Stimulated activated effector memory CD8-positive, alpha-beta T cell treated with anti-CD3 and anti-CD28 coated beads, Interleukin-12 subunit alpha, Interleukin-12 subunit beta, amount 100 ng/mL, for 72 hours (primary cell): ENCODE measurements at regions not wholly inside any gene's neighbourhood (a gene's known extent, or its start where the extent isn't known, plus 50 kb on each side); places are given as distances from the start of the nearest gene placed in this dataset.
"Not testable (repeated sequence)": the region's sequence is repeated elsewhere in the genome, so short reads cannot be mapped to it uniquely, and the experiment has no call there.

Experiments used
- ATAC-seq: fragments of 150-1000 bp; cut with Tn5 transposase; 2 replicates; pipeline ENCODE4 v1.10.0; 2021
- DNase-seq, 2 donors: peaks; one replicate each; pipeline ENCODE4 v3.0.0; 2021 to 2022; ENCODE audit warnings: low spot score in 2 of 2
- H3K27ac Mint-ChIP-seq: one replicate; pipeline ENCODE4 v1.8.0; 2022; ENCODE audit warnings: mild to moderate bottlenecking, mixed read lengths
- H3K36me3 Mint-ChIP-seq: one replicate; pipeline ENCODE4 v1.8.0; 2022; ENCODE audit warnings: mild to moderate bottlenecking, mixed read lengths
- H3K4me1 Mint-ChIP-seq: one replicate; pipeline ENCODE4 v1.8.0; 2022; ENCODE audit warnings: mixed read lengths
- H3K4me3 Mint-ChIP-seq: one replicate; pipeline ENCODE4 v1.8.0; 2022; ENCODE audit warnings: mild to moderate bottlenecking, mixed read lengths
- H3K9me3 Mint-ChIP-seq: one replicate; pipeline ENCODE4 v1.8.0; 2022; ENCODE audit warnings: mixed read lengths

DNA sequence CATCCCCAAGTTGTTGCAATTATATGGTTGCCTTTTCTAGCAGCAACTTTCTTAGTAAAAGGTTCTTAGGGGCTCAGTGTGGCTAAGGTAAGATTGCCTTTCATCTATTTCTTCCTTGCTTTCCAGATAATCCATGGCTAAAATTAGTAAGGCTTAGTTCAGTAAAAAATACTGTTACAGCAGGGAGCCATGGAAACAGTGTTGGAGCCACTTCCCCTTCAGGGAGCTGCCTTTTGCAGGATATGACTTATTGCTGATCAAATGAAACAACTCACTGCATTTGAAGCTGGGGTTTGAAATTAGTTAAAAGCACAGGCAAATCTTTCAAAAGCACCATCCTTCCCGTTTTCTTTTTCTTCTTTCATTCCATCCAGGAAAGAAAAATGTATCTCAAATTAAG lies 184.3 kb downstream of the C11orf87 start:
- Mint-ChIP-seq H3K36me3 (no peaks in the 10 kb centered on the region), H3K4me3 (no peak overlapping the region), H3K4me1 (no peaks in the 10 kb centered on the region), H3K27ac (no peak overlapping the region), H3K9me3 (peaks cover 2% of the 10 kb centered on the region)
- DNase-seq (no peak), ATAC-seq (no peak)

DNA sequence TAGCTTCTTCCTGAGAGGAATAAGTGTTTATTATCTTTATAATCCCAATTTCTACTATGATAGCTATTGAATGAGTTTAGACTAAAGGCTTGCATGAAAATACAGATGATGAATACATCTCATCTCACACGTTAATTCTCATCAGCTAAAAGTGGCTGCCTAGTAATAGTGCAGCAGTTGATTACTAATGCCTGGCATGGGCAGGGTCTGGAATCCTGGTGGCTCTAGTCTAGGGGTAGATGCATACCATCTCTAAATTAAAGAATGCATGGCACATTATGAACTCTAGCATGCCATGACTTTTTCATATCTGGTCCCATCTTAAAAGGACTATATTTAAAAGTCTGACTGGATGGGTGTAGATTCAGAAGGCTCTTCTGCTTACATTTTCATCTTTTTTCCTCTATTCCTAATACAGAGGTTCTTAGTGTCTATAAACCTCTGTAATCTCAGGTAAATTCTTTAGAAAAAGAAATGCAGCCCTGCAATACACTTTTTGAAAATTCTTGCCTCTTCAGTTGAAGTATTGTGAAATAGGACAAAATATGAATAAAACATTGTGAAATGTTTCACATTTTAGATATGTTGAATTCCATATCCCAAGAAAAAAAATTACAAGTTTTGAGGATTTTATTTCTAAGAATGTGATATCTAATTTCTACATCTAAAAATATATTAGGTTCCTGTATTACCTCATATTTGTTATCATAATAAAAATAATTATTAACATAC lies 187.6 kb downstream of the C11orf87 start:
- DNase-seq, result no peak
- peaks cover 2% of the 10 kb centered on the region for H3K9me3 Mint-ChIP-seq
- no peak for ATAC-seq
- no peak overlapping the region for H3K27ac Mint-ChIP-seq
- H3K4me3 Mint-ChIP-seq, result no peak overlapping the region
- no peaks in the 10 kb centered on the region for H3K36me3 Mint-ChIP-seq
- H3K4me1 Mint-ChIP-seq, result no peaks in the 10 kb centered on the region

DNA sequence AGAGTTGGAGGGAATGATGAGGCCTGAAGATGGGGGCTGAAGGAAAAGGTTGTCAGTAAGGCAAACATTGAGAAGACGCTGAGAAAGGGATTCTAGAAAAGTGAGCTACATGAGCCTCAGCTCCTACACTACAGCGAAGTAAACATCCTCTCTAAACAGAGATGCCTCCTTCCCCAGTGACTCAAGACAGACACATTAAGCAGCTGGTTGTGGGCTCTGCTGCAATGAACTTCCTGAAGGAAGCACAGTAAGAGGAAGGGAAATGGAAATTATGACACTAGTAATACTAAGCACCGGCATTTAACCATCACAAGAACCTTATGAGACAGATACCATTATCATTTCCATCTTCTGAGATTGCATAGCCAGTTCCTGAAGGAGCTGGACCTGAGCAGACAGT lies 190.5 kb downstream of the C11orf87 start:
- DNase-seq (no peak), ATAC-seq (no peak)
- Mint-ChIP-seq H3K27ac (no peak overlapping the region), H3K36me3 (no peaks in the 10 kb centered on the region), H3K9me3 (peaks cover 2% of the 10 kb centered on the region), H3K4me1 (no peaks in the 10 kb centered on the region), H3K4me3 (no peak overlapping the region)

DNA sequence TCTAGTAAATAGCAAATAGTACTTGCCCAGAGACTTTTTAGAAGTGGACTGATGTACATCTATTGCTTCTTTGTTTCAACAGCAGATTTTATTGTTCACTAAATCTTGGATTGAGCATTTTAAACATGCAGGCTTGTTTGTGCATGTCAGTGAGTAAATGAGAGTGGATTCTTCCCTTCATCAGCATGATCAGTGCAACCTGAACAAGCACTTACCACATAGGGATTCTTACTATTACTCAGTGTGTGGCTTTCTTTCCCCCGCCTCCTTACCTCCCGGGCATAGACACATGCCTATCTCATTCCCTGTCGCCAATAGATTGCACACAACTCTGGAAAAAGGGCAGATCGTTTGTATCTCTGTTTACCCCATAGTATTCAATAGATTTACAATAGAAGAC lies 197.5 kb downstream of the C11orf87 start:
- no peak for DNase-seq
- H3K9me3 Mint-ChIP-seq, result peaks cover 15% of the 10 kb centered on the region
- no peak overlapping the region for H3K27ac Mint-ChIP-seq
- no peak overlapping the region for H3K4me3 Mint-ChIP-seq
- H3K36me3 Mint-ChIP-seq, result no peaks in the 10 kb centered on the region
- ATAC-seq, result no peak
- H3K4me1 Mint-ChIP-seq, result no peaks in the 10 kb centered on the region

DNA sequence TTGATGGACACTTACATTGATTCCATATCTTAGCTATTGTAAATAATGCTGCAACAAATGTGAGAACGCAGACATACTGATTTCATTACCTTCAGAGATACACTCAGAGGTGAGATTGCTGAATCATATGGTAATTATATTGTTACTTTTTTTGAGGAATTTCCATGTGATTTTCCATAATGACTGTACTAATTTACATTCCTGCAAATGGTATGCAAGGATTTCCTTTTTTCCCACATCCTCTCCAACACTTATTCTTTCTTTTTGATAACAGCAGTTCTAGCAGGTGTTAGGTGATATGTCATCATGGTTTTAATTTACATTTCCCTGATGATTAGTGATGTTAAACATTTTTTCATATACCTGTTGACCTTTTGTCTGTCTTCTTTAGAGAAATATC lies 207.7 kb downstream of the C11orf87 start:
- Mint-ChIP-seq H3K27ac (no peak overlapping the region), H3K9me3 (peaks cover 20% of the 10 kb centered on the region), H3K4me3 (no peak overlapping the region), H3K4me1 (no peaks in the 10 kb centered on the region), H3K36me3 (no peaks in the 10 kb centered on the region)
- ATAC-seq (no peak), DNase-seq (no peak)

DNA sequence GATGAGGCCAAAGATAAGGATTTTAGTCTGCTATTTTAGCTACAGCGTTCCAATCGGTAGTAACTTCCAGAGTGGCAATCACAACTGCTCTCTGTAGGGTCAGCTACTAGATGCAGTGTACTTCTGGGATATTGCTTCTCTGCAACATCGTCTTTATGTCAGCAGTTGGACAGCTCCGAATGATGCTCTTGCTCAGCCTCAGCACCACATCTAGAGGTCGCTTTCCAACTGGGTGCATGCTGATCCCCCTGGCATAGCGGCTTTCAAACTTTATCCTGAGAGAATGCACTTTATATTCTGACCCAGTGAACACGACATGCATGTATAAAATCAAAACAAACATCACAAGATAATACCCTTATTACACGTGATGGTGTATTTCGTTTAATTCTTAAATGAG lies 219.6 kb downstream of the C11orf87 start:
- no peak for DNase-seq
- Mint-ChIP-seq H3K4me1 (no peaks in the 10 kb centered on the region), H3K4me3 (no peak overlapping the region), H3K27ac (no peak overlapping the region), H3K9me3 (peaks cover 8% of the 10 kb centered on the region), H3K36me3 (no peaks in the 10 kb centered on the region)
- ATAC-seq, result no peak

DNA sequence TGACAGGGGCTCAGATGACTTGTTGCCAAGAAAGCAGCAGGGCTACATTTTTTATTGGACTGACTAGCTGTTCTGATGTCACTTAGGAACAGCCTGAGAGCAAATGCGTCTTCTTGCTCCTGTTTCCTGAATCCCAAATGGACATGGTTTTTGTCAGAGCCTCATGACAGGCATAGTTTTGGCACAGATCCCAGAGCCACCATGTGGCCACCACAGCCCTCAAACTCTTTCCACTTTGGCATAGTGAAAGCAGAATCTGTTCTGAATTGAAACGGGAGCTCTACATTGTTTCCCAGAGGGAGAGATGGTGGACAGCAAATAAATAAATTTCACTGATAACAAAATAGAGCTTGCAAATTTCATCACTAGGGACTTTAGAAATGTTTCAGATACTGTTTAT lies 222.2 kb downstream of the C11orf87 start:
- Mint-ChIP-seq H3K4me1 (no peaks in the 10 kb centered on the region), H3K4me3 (no peak overlapping the region), H3K9me3 (peaks cover 3% of the 10 kb centered on the region), H3K27ac (no peak overlapping the region), H3K36me3 (no peaks in the 10 kb centered on the region)
- DNase-seq (no peak), ATAC-seq (no peak)

DNA sequence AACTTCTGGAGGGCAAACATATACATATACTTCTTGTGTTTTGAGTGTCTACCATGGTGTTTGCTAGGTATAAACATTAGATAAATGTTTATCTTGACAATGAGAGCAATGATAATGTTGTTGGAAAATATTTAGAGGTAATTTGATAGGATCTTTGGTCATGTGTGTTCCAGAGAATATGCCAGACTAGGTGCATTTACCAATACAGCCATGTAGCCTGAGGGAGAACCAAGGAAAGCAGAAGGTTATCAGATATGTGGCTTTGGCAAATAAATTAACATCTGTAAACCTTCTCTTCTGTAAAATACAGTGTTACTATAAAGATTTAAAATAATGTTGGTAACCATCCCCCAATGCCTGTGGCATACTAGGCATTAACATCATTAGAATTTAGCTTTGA lies 226.8 kb downstream of the C11orf87 start:
- no peaks in the 10 kb centered on the region for H3K36me3 Mint-ChIP-seq
- ATAC-seq, result no peak
- H3K27ac Mint-ChIP-seq, result no peak overlapping the region
- H3K4me3 Mint-ChIP-seq, result no peak overlapping the region
- H3K4me1 Mint-ChIP-seq, result no peaks in the 10 kb centered on the region
- peaks cover 5% of the 10 kb centered on the region for H3K9me3 Mint-ChIP-seq
- no peak for DNase-seq

DNA sequence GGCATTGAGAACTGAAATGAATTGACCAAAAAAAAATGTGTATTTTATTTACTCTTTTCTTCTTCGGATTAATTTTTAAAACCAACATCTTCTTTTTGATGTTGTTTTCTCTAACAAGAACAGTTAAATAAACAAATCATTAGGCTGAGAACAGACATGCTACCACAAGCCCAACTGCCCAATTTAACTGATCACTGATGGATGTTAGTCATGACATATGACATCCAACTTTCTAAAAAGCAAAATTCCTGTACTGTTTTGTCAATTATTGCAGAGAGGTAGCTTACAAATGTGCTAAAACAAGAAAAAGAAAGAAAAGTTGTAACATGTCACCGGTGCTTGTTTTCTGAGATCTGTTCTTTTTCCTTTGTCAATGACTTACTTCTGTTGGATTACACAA lies 232.1 kb downstream of the C11orf87 start:
- no peak for DNase-seq
- Mint-ChIP-seq H3K27ac (no peak overlapping the region), H3K9me3 (peaks cover 11% of the 10 kb centered on the region), H3K4me3 (no peak overlapping the region), H3K4me1 (no peaks in the 10 kb centered on the region), H3K36me3 (no peaks in the 10 kb centered on the region)
- ATAC-seq, result no peak

DNA sequence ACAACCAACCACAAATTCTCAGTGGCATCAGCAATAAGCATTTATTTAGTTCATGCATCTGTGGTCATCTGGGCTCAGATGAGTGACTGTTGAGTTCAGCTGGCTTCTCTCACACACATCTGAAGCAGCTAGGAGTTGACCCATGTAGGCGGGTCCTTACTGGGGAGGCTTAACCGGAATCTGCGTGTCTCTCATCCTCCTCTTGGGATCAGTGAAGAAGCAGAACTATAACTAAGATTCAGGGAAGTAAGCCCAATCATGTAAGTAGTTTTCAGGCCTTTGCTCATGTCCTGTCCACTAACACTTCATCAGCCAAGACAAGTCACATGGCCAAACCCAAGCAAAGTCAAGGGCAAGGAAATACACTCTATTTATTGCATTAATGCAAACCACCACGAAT lies 236.2 kb downstream of the C11orf87 start:
- Mint-ChIP-seq H3K4me1 (no peaks in the 10 kb centered on the region), H3K9me3 (peaks cover 11% of the 10 kb centered on the region), H3K27ac (no peak overlapping the region), H3K4me3 (no peak overlapping the region), H3K36me3 (no peaks in the 10 kb centered on the region)
- no peak for DNase-seq
- ATAC-seq, result no peak

DNA sequence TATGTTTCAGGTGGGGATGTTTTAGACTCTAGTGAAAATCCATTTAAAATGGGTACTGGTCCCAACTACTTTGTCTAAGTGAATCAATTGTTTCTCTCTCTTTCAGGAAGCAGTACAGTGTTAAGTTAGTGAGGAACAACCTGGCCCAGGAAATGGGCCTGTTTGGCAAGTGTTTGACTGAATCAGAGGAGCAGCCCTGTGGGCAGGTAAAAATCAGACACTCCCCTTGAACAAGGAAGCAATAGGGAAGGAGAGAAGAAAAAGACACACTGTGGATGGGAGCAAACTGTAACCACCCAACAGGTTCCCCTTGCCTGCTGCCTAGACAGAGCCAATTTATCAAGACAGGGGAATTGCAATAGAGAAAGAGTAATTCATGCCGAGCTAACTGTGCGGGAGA lies 245.7 kb downstream of the C11orf87 start:
- DNase-seq (no peak), ATAC-seq (no peak)
- no peak overlapping the region for H3K27ac Mint-ChIP-seq
- peaks cover 6% of the 10 kb centered on the region for H3K9me3 Mint-ChIP-seq
- H3K36me3 Mint-ChIP-seq, result no peaks in the 10 kb centered on the region
- H3K4me3 Mint-ChIP-seq, result no peak overlapping the region
- H3K4me1 Mint-ChIP-seq, result no peaks in the 10 kb centered on the region

DNA sequence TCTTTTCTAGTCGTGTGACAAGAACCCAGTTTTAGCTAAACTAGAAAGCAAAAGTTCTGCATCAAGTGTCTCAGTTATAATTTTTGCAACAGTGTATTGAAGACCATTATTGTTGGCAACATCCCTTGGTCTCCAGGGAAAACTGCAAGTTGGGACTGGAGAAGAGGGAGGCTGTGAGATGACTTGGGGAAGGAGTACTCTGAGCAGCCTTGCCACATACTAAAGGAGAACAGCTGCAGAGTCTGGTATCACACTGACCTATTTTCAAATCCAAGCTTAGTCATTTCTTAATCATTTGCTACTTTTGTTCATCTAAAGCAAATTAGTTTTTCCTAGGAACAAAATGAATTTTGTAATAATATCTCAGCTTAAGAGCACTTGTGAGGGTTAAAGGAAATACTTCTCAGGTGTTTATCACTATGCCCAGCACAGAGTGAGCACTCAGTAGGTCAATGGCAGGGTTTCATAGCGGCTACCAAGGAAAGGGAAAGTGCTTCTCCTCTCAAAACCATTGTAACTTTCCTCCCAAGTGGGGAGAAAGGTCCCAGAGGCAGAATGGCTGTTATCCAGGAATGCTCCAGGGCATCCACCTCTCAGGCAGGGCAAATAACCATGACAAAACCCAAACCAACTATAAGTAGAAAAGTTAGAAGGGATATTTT lies 247.1 kb downstream of the C11orf87 start:
- Mint-ChIP-seq H3K27ac (no peak overlapping the region), H3K9me3 (peaks cover 6% of the 10 kb centered on the region), H3K4me3 (no peak overlapping the region), H3K4me1 (no peaks in the 10 kb centered on the region), H3K36me3 (no peaks in the 10 kb centered on the region)
- ATAC-seq (no peak), DNase-seq (no peak)

DNA sequence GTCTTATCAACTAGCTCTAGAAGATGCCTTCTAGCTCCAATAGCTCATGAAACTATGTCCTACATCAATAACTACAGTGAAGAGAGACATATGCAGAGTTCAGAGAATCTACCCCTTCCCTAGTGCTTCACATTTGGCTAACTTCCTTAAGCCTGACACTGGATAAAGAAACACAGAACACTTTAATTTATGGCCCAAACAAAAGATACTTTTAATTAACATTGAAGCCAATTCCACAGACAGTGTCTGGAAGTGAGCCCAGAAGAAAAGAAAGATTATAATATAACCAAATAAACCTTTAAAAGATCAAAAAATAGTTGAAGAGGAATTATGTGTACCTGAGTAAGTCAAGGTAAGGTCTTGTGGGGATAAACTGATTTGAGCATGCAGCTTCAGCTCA lies 255.2 kb downstream of the C11orf87 start:
- Mint-ChIP-seq H3K4me1 (no peaks in the 10 kb centered on the region), H3K27ac (no peak overlapping the region), H3K4me3 (no peak overlapping the region), H3K9me3 (no peaks in the 10 kb centered on the region), H3K36me3 (no peaks in the 10 kb centered on the region)
- DNase-seq, result no peak
- ATAC-seq, result no peak

DNA sequence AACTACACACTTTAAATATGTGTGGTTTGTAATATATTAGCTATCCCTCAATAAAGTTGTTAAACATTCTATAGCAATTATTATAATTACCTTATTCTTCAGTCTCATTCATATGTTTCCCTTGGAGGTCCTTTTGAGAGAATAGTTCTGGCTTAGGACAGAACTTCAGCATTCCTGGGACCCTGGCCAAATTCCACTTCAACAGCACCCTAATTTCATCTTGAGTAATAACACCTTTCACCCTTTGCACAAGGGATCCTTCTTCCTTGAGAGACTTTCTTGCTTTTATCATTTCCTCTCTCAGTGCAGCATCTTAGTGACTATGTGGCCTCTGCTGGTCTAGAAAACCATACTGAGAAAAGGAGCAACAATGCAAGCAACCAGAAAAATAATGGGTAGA lies 255.9 kb downstream of the C11orf87 start:
- peaks cover 3% of the 10 kb centered on the region for H3K9me3 Mint-ChIP-seq
- ATAC-seq, result no peak
- DNase-seq, result no peak
- H3K36me3 Mint-ChIP-seq, result no peaks in the 10 kb centered on the region
- H3K27ac Mint-ChIP-seq, result no peak overlapping the region
- no peak overlapping the region for H3K4me3 Mint-ChIP-seq
- no peaks in the 10 kb centered on the region for H3K4me1 Mint-ChIP-seq

DNA sequence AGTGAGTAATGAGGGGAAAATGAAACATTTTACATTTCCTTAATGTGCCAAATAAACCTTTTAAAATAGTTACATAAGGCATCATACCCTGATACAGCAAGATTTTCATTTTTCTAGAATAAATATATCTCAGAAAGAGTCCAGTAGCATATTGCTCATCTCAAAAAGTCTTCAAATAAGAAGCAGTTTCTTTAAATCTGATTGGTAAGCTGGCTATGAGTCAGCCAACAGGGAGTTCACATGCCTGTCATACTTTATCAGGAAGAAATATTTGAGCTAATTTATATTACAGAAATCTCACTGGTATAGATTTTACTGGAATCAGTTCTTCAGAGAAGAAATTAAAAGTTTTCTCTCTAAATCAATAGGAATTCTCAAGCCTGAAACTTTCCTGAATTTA lies 258.1 kb downstream of the C11orf87 start:
- DNase-seq (no peak), ATAC-seq (no peak)
- Mint-ChIP-seq H3K9me3 (peaks cover 3% of the 10 kb centered on the region), H3K36me3 (no peaks in the 10 kb centered on the region), H3K4me3 (no peak overlapping the region), H3K27ac (no peak overlapping the region), H3K4me1 (no peaks in the 10 kb centered on the region)

DNA sequence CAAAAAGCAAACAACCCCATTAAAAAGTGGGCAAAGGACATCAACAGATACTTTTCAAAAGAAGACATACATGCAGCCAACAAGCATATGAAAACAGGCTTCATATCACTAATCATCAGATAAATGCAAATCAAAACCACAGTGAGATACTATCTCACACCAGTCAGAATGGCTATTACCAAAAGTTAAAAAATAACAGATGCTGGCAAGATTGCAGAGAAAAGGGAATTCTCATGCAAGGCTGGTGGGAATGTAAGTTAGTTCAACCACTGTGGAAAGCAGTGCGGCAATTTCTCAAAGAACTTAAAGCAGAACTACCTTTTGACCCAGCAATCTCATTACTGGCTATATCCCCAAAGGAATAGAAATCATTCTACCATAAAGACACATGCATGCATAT lies 260.8 kb downstream of the C11orf87 start:
- not testable (repeated sequence) for ATAC-seq, H3K4me3 Mint-ChIP-seq, DNase-seq, H3K27ac Mint-ChIP-seq, H3K4me1 Mint-ChIP-seq, H3K36me3 Mint-ChIP-seq, H3K9me3 Mint-ChIP-seq
